ENCODE measurements at regions not wholly inside any gene's neighbourhood (a gene's known extent, or its start where the extent isn't known, plus 50 kb on each side); places are given as distances from the start of the nearest gene placed in this dataset.
A peak's percentile ranks its signal among the peaks of the same experiment; 100 is the strongest.
"Not testable (repeated sequence)": the region's sequence is repeated elsewhere in the genome, so short reads cannot be mapped to it uniquely, and the experiment has no call there.

DNA sequence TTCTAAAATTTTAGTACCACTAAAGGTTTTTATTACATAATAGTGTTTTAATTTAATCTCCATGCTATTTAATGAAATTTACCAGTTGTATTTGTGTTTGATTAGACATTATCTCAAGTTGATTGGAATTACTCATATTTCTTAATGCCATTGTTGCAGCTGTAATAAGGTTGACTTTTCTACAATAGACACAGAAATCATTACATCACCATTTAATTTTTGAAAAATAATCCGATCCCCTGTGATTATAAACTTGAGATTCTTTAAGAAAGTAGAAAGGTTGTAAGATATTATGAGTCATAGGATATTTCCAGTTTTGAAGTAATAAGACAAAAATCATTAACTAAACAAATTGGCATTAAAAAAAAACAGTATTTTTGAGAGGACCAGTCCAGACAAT is 161.4 kb downstream of the PRL start:
- in situ Hi-C loops (cut with HindIII; ENCODE audit: low sequenced_read_pairs), result no loop called here
- no peak for DNase-seq (ENCODE audit: low read depth, low spot score)
- no peak overlapping the region for H3K4me3 ChIP-seq (ENCODE audit: low read depth, low read length)
- TF ChIP-seq, protein P1, sequence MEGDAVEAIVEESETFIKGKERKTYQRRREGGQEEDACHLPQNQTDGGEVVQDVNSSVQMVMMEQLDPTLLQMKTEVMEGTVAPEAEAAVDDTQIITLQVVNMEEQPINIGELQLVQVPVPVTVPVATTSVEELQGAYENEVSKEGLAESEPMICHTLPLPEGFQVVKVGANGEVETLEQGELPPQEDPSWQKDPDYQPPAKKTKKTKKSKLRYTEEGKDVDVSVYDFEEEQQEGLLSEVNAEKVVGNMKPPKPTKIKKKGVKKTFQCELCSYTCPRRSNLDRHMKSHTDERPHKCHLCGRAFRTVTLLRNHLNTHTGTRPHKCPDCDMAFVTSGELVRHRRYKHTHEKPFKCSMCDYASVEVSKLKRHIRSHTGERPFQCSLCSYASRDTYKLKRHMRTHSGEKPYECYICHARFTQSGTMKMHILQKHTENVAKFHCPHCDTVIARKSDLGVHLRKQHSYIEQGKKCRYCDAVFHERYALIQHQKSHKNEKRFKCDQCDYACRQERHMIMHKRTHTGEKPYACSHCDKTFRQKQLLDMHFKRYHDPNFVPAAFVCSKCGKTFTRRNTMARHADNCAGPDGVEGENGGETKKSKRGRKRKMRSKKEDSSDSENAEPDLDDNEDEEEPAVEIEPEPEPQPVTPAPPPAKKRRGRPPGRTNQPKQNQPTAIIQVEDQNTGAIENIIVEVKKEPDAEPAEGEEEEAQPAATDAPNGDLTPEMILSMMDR (IDR thresholded peaks at IDR 0.05; ENCODE audit: low read depth, low read length), result no peak

GRCh38 chr6:22140736-22141135 is 156.1 kb downstream of the PRL start:
- H3K4me3 ChIP-seq (ENCODE audit: low read depth, low read length); in situ Hi-C loops (cut with HindIII; ENCODE audit: low sequenced_read_pairs); DNase-seq (ENCODE audit: low read depth, low spot score): not testable (repeated sequence)

DNA sequence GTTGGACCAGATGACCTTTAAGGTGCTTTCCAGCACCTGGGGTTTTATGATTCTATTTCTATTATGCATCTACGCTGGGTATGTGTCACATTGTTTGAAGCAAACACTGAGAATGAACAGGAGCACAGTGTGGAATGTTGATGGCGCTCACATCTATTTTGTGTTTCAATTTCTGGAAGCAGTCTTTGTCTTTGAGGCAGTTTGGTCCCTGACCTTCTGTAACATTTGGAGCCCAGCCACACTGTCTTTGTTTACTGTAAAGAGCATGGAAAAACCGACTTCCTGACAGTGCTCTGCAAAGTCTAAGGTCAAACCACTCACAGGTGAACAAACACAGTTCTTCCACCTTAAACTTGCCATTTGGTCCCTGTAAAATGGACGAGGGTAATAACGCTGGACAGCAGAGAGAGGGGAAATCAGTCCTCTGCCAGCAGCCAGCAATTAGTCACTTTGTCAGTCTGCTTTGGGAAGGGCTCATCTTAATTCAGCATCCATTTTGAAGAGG is 155.5 kb downstream of the PRL start:
- TF ChIP-seq, protein P1 (IDR thresholded peaks at IDR 0.05; ENCODE audit: low read depth, low read length), result no peak
- peak; percentile 55 for DNase-seq (ENCODE audit: low read depth, low spot score)
- in situ Hi-C loops (cut with HindIII; ENCODE audit: low sequenced_read_pairs), result no loop called here
- no peak overlapping the region for H3K4me3 ChIP-seq (ENCODE audit: low read depth, low read length)

- no peak overlapping the region for H3K4me3 ChIP-seq (ENCODE audit: low read depth, low read length)
- DNase-seq (ENCODE audit: low read depth, low spot score), result no peak
- in situ Hi-C loops (cut with HindIII; ENCODE audit: low sequenced_read_pairs), result no loop called here
- TF ChIP-seq, protein P1 (IDR thresholded peaks at IDR 0.05; ENCODE audit: low read depth, low read length), result no peak
Measured at GRCh38 chr6:22142856-22143255, 154.0 kb downstream of the PRL start.

GRCh38 chr6:22145376-22145775 is 151.5 kb downstream of the PRL start:
- in situ Hi-C loops (cut with HindIII; ENCODE audit: low sequenced_read_pairs), result no loop called here
- no peak for DNase-seq (ENCODE audit: low read depth, low spot score)
- H3K4me3 ChIP-seq (ENCODE audit: low read depth, low read length), result no peak overlapping the region
- TF ChIP-seq, protein P1 (IDR thresholded peaks at IDR 0.05; ENCODE audit: low read depth, low read length), result no peak

DNA sequence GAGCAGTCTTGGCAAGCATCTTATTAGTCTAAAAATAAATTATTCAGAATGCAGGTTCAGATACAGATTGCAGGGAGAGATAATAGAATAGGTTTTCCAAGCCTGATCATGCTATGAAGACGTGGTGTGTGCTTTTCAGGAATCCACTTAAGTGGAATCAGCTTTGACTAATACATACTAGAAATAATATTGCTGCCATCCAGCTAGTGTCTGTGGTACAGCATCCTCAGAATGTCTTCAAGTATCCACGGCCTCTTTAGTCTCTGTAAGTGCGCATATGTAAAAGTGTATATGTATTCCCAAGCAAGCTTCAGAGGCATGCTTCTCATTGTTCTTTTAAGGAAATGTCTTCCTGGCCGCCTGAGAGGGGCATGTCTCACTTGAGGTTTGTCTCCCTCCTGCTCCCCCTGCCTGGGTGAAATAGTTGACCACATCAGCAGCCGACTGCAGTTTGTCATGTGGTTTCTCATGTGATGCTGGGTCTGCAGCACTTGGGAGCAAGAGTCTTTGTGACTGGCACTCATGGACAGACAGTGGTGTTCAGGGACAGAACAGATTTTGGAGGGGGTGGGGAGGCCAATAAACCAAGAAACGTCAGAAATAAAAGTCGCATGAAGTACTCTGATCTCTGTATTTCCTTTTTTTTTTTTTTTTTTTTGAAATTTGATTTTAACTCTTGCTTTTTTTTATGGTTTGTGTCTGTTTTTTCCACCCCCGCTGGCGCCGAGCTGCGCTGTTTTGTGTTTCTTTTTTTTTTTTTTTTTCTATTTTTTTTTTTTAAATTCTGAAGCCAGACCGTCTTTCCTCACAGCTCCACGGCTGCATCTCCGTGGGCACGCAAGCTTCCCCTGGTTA is 150.8 kb downstream of the PRL start:
- peak; percentile 79 for DNase-seq (ENCODE audit: low read depth, low spot score)
- in situ Hi-C loops (cut with HindIII; ENCODE audit: low sequenced_read_pairs), result no loop called here
- no peak overlapping the region for H3K4me3 ChIP-seq (ENCODE audit: low read depth, low read length)

GRCh38 chr6:22146678-22146930 is 150.2 kb downstream of the PRL start:
- TF ChIP-seq, protein P1 (IDR thresholded peaks at IDR 0.05; ENCODE audit: low read depth, low read length), result no peak
- in situ Hi-C loops (cut with HindIII; ENCODE audit: low sequenced_read_pairs), result no loop called here
- no peak overlapping the region for H3K4me3 ChIP-seq (ENCODE audit: low read depth, low read length)
- DNase-seq (ENCODE audit: low read depth, low spot score), result no peak

More for the DNA sequence above, 150.8 kb downstream of the PRL start:
- TF ChIP-seq, protein P1 (IDR thresholded peaks at IDR 0.05; ENCODE audit: low read depth, low read length), result peak; percentile 27
